WTC11 (cell line): ENCODE measurements at regions not wholly inside any gene's neighbourhood (a gene's known extent, or its start where the extent isn't known, plus 50 kb on each side); places are given as distances from the start of the nearest gene placed in this dataset.

Experiments used
- CREB1 ChIP-seq: sonication (generic); formaldehyde crosslinking; IDR thresholded peaks from 2 replicates; pipeline ENCODE4 v1.8.0; 2023; ENCODE audit warnings: mild to moderate bottlenecking, missing genetic modification reagents
- ESRRA ChIP-seq: sonication (generic); formaldehyde crosslinking; IDR thresholded peaks from 2 replicates; pipeline ENCODE4 v1.8.1; 2022; ENCODE audit warnings: mild to moderate bottlenecking, missing genetic modification reagents, borderline replicate concordance
- JUN ChIP-seq: sonication (generic); formaldehyde crosslinking; IDR thresholded peaks from 2 replicates; pipeline ENCODE4 v1.8.0; 2023; ENCODE audit warnings: mild to moderate bottlenecking, missing genetic modification reagents
- NFATC4 ChIP-seq: fragments of 250-450 bp; sonication (Bioruptor Pico); IDR thresholded peaks from 2 replicates; pipeline ENCODE4 v1.9.0; 2021; ENCODE audit warnings: mild to moderate bottlenecking
- SP1 ChIP-seq: sonication (generic); formaldehyde crosslinking; conservative IDR thresholded peaks from 2 replicates; pipeline ENCODE4 v1.8.1; 2022; ENCODE audit warnings: missing genetic modification reagents
- ZNF423 ChIP-seq: fragments of 250-450 bp; sonication (Bioruptor Pico); IDR thresholded peaks from 2 replicates; pipeline ENCODE4 v2.1.2; 2022; ENCODE audit warnings: mild to moderate bottlenecking, moderate library complexity
- TF ChIP-seq, protein P1 (sequence below): sonication (generic); formaldehyde crosslinking; IDR thresholded peaks from 2 replicates; pipeline ENCODE4 v1.8.0; 2022; ENCODE audit warnings: mild to moderate bottlenecking, missing genetic modification reagents
- TF ChIP-seq, protein P2 (sequence below): fragments of 200-600 bp; IDR thresholded peaks from 2 replicates; pipeline ENCODE4 v1.8.0; 2022; ENCODE audit warnings: antibody characterized with exemption
- TF ChIP-seq, protein P3 (sequence below): sonication (generic); formaldehyde crosslinking; IDR thresholded peaks from 2 replicates; pipeline ENCODE4 v1.8.0; 2023; ENCODE audit warnings: mild to moderate bottlenecking, missing genetic modification reagents
- TF ChIP-seq, protein P4 (sequence below): sonication (generic); formaldehyde crosslinking; IDR thresholded peaks from 2 replicates; pipeline ENCODE4 v1.8.1; 2022; ENCODE audit warnings: low read depth, mild to moderate bottlenecking, moderate library complexity, missing genetic modification reagents, borderline replicate concordance
- TF ChIP-seq, protein P5 (sequence below): sonication (generic); formaldehyde crosslinking; conservative IDR thresholded peaks from 2 replicates; pipeline ENCODE4 v1.8.1; 2022; ENCODE audit warnings: mild to moderate bottlenecking, missing genetic modification reagents
- TF ChIP-seq, protein P6 (sequence below): fragments of 250-450 bp; sonication (Bioruptor Pico); IDR thresholded peaks from 2 replicates; pipeline ENCODE4 v2.1.2; 2022; ENCODE audit warnings: mild to moderate bottlenecking, moderate library complexity
- TF ChIP-seq, protein P7 (sequence below): sonication (generic); formaldehyde crosslinking; IDR thresholded peaks from 2 replicates; pipeline ENCODE4 v1.8.1; 2022; ENCODE audit warnings: mild to moderate bottlenecking, moderate library complexity, missing genetic modification reagents
- TF ChIP-seq, protein P8 (sequence below): sonication (generic); formaldehyde crosslinking; IDR thresholded peaks from 2 replicates; pipeline ENCODE4 v1.8.1; 2023; ENCODE audit warnings: mild to moderate bottlenecking, missing genetic modification reagents, moderate library complexity

DNA sequence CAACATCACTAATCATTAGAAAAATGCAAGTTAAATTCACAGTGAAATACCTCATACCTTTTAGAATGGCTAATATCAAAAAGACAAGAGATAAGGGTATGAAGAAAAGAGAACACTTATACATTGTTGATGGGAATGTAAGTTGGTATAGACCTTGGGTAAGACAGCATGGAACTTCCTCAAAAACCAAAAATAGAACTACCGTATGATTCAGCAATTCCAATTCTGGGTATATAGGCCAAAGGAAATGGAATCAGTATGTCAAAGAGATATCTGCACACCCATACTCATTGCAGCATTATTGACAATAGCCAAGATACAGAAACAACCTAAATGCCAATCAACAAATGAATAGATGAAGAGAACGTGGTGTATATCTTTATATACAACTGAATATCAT is 166.8 kb upstream of the LRRN1 start:
- TF ChIP-seq CREB1 (CRISPR knock-in tag) = no peak
- TF ChIP-seq, protein P1, sequence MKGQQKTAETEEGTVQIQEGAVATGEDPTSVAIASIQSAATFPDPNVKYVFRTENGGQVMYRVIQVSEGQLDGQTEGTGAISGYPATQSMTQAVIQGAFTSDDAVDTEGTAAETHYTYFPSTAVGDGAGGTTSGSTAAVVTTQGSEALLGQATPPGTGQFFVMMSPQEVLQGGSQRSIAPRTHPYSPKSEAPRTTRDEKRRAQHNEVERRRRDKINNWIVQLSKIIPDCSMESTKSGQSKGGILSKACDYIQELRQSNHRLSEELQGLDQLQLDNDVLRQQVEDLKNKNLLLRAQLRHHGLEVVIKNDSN (CRISPR knock-in tag) = no peak
- TF ChIP-seq, protein P2, sequence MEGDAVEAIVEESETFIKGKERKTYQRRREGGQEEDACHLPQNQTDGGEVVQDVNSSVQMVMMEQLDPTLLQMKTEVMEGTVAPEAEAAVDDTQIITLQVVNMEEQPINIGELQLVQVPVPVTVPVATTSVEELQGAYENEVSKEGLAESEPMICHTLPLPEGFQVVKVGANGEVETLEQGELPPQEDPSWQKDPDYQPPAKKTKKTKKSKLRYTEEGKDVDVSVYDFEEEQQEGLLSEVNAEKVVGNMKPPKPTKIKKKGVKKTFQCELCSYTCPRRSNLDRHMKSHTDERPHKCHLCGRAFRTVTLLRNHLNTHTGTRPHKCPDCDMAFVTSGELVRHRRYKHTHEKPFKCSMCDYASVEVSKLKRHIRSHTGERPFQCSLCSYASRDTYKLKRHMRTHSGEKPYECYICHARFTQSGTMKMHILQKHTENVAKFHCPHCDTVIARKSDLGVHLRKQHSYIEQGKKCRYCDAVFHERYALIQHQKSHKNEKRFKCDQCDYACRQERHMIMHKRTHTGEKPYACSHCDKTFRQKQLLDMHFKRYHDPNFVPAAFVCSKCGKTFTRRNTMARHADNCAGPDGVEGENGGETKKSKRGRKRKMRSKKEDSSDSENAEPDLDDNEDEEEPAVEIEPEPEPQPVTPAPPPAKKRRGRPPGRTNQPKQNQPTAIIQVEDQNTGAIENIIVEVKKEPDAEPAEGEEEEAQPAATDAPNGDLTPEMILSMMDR = no peak
- TF ChIP-seq, protein P3, sequence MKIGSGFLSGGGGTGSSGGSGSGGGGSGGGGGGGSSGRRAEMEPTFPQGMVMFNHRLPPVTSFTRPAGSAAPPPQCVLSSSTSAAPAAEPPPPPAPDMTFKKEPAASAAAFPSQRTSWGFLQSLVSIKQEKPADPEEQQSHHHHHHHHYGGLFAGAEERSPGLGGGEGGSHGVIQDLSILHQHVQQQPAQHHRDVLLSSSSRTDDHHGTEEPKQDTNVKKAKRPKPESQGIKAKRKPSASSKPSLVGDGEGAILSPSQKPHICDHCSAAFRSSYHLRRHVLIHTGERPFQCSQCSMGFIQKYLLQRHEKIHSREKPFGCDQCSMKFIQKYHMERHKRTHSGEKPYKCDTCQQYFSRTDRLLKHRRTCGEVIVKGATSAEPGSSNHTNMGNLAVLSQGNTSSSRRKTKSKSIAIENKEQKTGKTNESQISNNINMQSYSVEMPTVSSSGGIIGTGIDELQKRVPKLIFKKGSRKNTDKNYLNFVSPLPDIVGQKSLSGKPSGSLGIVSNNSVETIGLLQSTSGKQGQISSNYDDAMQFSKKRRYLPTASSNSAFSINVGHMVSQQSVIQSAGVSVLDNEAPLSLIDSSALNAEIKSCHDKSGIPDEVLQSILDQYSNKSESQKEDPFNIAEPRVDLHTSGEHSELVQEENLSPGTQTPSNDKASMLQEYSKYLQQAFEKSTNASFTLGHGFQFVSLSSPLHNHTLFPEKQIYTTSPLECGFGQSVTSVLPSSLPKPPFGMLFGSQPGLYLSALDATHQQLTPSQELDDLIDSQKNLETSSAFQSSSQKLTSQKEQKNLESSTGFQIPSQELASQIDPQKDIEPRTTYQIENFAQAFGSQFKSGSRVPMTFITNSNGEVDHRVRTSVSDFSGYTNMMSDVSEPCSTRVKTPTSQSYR = no peak
- no peak for TF ChIP-seq SP1 (CRISPR knock-in tag)
- TF ChIP-seq, protein P4, sequence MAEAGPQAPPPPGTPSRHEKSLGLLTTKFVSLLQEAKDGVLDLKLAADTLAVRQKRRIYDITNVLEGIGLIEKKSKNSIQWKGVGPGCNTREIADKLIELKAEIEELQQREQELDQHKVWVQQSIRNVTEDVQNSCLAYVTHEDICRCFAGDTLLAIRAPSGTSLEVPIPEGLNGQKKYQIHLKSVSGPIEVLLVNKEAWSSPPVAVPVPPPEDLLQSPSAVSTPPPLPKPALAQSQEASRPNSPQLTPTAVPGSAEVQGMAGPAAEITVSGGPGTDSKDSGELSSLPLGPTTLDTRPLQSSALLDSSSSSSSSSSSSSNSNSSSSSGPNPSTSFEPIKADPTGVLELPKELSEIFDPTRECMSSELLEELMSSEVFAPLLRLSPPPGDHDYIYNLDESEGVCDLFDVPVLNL = no peak
- no peak for TF ChIP-seq NFATC4 (CRISPR knock-in tag)
- TF ChIP-seq, protein P5, sequence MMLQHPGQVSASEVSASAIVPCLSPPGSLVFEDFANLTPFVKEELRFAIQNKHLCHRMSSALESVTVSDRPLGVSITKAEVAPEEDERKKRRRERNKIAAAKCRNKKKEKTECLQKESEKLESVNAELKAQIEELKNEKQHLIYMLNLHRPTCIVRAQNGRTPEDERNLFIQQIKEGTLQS (CRISPR knock-in tag) = no peak
- TF ChIP-seq JUN (CRISPR knock-in tag) = no peak
- no peak for TF ChIP-seq ZNF423 (CRISPR knock-in tag)
- TF ChIP-seq, protein P6, sequence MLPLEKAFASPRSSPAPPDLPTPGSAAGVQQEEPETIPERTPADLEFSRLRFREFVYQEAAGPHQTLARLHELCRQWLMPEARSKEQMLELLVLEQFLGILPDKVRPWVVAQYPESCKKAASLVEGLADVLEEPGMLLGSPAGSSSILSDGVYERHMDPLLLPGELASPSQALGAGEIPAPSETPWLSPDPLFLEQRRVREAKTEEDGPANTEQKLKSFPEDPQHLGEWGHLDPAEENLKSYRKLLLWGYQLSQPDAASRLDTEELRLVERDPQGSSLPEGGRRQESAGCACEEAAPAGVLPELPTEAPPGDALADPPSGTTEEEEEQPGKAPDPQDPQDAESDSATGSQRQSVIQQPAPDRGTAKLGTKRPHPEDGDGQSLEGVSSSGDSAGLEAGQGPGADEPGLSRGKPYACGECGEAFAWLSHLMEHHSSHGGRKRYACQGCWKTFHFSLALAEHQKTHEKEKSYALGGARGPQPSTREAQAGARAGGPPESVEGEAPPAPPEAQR = no peak
- TF ChIP-seq ESRRA (CRISPR knock-in tag) = no peak
- TF ChIP-seq, protein P7, sequence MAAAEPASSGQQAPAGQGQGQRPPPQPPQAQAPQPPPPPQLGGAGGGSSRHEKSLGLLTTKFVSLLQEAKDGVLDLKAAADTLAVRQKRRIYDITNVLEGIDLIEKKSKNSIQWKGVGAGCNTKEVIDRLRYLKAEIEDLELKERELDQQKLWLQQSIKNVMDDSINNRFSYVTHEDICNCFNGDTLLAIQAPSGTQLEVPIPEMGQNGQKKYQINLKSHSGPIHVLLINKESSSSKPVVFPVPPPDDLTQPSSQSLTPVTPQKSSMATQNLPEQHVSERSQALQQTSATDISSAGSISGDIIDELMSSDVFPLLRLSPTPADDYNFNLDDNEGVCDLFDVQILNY (CRISPR knock-in tag) = no peak
- TF ChIP-seq, protein P8, sequence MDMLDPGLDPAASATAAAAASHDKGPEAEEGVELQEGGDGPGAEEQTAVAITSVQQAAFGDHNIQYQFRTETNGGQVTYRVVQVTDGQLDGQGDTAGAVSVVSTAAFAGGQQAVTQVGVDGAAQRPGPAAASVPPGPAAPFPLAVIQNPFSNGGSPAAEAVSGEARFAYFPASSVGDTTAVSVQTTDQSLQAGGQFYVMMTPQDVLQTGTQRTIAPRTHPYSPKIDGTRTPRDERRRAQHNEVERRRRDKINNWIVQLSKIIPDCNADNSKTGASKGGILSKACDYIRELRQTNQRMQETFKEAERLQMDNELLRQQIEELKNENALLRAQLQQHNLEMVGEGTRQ (CRISPR knock-in tag) = no peak
